HepG2 (cell line): ENCODE measurements at regions not wholly inside any gene's neighbourhood (a gene's known extent, or its start where the extent isn't known, plus 50 kb on each side); places are given as distances from the start of the nearest gene placed in this dataset.

Experiments
- ATAC-seq: fragments of 200-7000 bp; cut with Tn5 transposase; 3 replicates; pipeline ENCODE4 v1.9.1; 2020; ENCODE audit warnings: mild to moderate bottlenecking, moderate library complexity
- BruUV-seq: library from RNA; stranded (reverse); fragments of 400-500 nt; replicated peaks from 2 replicates; lab custom pipeline; 2021; lab: Mats Ljungman, UMichigan
- CTCF ChIA-PET: fragments of 300-600 bp; formaldehyde crosslinking; extraction: SDS; loops from one replicate; lab custom pipeline; 2021; ENCODE audit warnings: low total read pairs, inconsistent platforms, low intra/inter-chr PET ratio; lab: Yijun Ruan, JAX
- POLR2A ChIA-PET: fragments of 350-600 bp; sonication (Branson Sonifier 250); formaldehyde crosslinking; loops from one replicate; lab custom pipeline; 2020; ENCODE audit warnings: antibody characterized with exemption, inconsistent platforms; lab: Yijun Ruan, JAX
- DNase-seq: peaks from one replicate; pipeline ENCODE4 v3.0.0-alpha.2; 2015; ENCODE audit warnings: low spot score
- FAIRE-seq: peaks from 3 replicates; lab custom pipeline; 2011; peaks lifted over from hg19 to GRCh38; lab: Jason Lieb, UNC
- H2AFZ ChIP-seq: one replicate; pipeline ENCODE4 v1.6.1; 2011; ENCODE audit warnings: low read length, inconsistent platforms
- H3K27ac ChIP-seq: fragments of 300-600 bp; 3 replicates; pipeline ENCODE4 v1.8.0; 2011; ENCODE audit warnings: mixed run types, mild to moderate bottlenecking, mixed read lengths, low read length, inconsistent platforms; ENCODE audit not compliant: insufficient read depth; ENCODE audit errors: extremely low read length
- H3K27me3 ChIP-seq, 2 experiments: fragments of 200-600 bp in 1 of 2; 2 replicates in 1 of 2; 3 replicates in 1 of 2; pipeline versions ENCODE4 v1.6.0 to v1.8.0; 2011; ENCODE audit warnings: low read length in 2 of 2, mild to moderate bottlenecking in 2 of 2, moderate library complexity in 2 of 2, inconsistent platforms in 1 of 2; ENCODE audit not compliant: insufficient read depth in 2 of 2, control insufficient read depth in 1 of 2
- H3K36me3 ChIP-seq, 2 experiments: fragments of 200-600 bp in 1 of 2; replicated peaks in 1 of 2; 2 replicates in 1 of 2; 3 replicates in 1 of 2; pipeline versions ENCODE4 v1.5.1 to v1.8.0; 2011; ENCODE audit warnings: low read length in 2 of 2, inconsistent platforms in 1 of 2; ENCODE audit not compliant: insufficient read depth in 2 of 2, control insufficient read depth in 1 of 2
- H3K4me1 ChIP-seq: 2 replicates; pipeline ENCODE4 v1.5.1; 2012; ENCODE audit warnings: low read length, inconsistent platforms; ENCODE audit not compliant: insufficient read depth
- H3K4me2 ChIP-seq: 2 replicates; pipeline ENCODE4 v1.6.0; 2011; ENCODE audit warnings: low read depth, low read length, inconsistent platforms
- H3K4me3 ChIP-seq, 3 experiments: fragments of 200-600 bp in 1 of 3; sonication (generic), shearing (Covaris generic) in 1 of 3; replicated peaks in 1 of 3; 2 replicates each; pipeline ENCODE4 v1.5.1; 2011 to 2016; ENCODE audit warnings: low read length in 3 of 3, inconsistent platforms in 2 of 3, low read depth in 2 of 3, mild to moderate bottlenecking in 2 of 3, control low read depth in 1 of 3, mixed read lengths in 1 of 3; ENCODE audit not compliant: insufficient read depth in 1 of 3
- H3K79me2 ChIP-seq: one replicate; pipeline ENCODE4 v1.6.1; 2011; ENCODE audit warnings: low read length, inconsistent platforms; ENCODE audit not compliant: insufficient read depth
- H3K9ac ChIP-seq: 2 replicates; pipeline ENCODE4 v1.6.0; 2011; ENCODE audit warnings: mild to moderate bottlenecking, low read depth, low read length, inconsistent platforms; ENCODE audit not compliant: insufficient read depth
- H3K9me3 ChIP-seq: 2 replicates; pipeline ENCODE4 v1.5.1; 2012; ENCODE audit warnings: mild to moderate bottlenecking, low read length
- H4K20me1 ChIP-seq: 2 replicates; pipeline ENCODE4 v1.6.0; 2011; ENCODE audit warnings: inconsistent platforms, mild to moderate bottlenecking, low read length, moderate library complexity; ENCODE audit not compliant: insufficient read depth
- ARNT2 ChIP-seq: sonication (generic); formaldehyde crosslinking; IDR thresholded peaks from 2 replicates; pipeline ENCODE4 v1.8.0; 2022; ENCODE audit warnings: mild to moderate bottlenecking, low read depth, missing genetic modification reagents, moderate library complexity
- BRCA1 ChIP-seq: sonication (generic); formaldehyde crosslinking; IDR thresholded peaks from 2 replicates; pipeline ENCODE4 v1.4.0; 2020; ENCODE audit warnings: missing genetic modification reagents
- HNRNPL ChIP-seq: fragments of 200-400 bp; formaldehyde crosslinking; IDR thresholded peaks from 2 replicates; pipeline ENCODE4 v1.6.1; 2017; ENCODE audit warnings: mild to moderate bottlenecking, low read depth, low read length
- HOXD1 ChIP-seq: sonication (generic); formaldehyde crosslinking; IDR thresholded peaks from 2 replicates; pipeline ENCODE4 v1.5.0; 2020; ENCODE audit warnings: missing genetic modification reagents
- PAXIP1 ChIP-seq: sonication (generic); formaldehyde crosslinking; conservative IDR thresholded peaks from 2 replicates; pipeline ENCODE4 v1.4.0; 2020; ENCODE audit warnings: mild to moderate bottlenecking, missing genetic modification reagents, moderate library complexity
- PTBP1 ChIP-seq: fragments of 200-400 bp; formaldehyde crosslinking; IDR thresholded peaks from 2 replicates; pipeline ENCODE4 v1.6.1; 2018; ENCODE audit warnings: low read length, low read depth; ENCODE audit not compliant: poor library complexity, severe bottlenecking
- RAD21 ChIP-seq: fragments of 450-650 bp; formaldehyde crosslinking; IDR thresholded peaks from 2 replicates; pipeline ENCODE4 v1.5.0; 2020; ENCODE audit warnings: mild to moderate bottlenecking
- SCMH1 ChIP-seq: sonication (generic); formaldehyde crosslinking; IDR thresholded peaks from 2 replicates; pipeline ENCODE4 v1.9.0; 2021; ENCODE audit warnings: missing genetic modification reagents, mild to moderate bottlenecking, borderline replicate concordance
- ZNF256 ChIP-seq: sonication (generic); formaldehyde crosslinking; conservative IDR thresholded peaks from 2 replicates; pipeline ENCODE4 v1.4.0; 2020; ENCODE audit warnings: missing genetic modification reagents
- ZNF276 ChIP-seq: sonication (generic); formaldehyde crosslinking; IDR thresholded peaks from 2 replicates; pipeline ENCODE4 v1.4.0; 2020; ENCODE audit warnings: mild to moderate bottlenecking, low read depth, missing genetic modification reagents
- ZNF292 ChIP-seq: sonication (generic); formaldehyde crosslinking; IDR thresholded peaks from 2 replicates; pipeline ENCODE4 v1.8.1; 2022; ENCODE audit warnings: mild to moderate bottlenecking, low read depth, missing genetic modification reagents, borderline replicate concordance
- ZNF556 ChIP-seq: sonication (generic); formaldehyde crosslinking; IDR thresholded peaks from 2 replicates; pipeline ENCODE4 v1.4.0; 2020; ENCODE audit warnings: mild to moderate bottlenecking, missing genetic modification reagents, borderline replicate concordance
- ZNF850 ChIP-seq: sonication (generic); formaldehyde crosslinking; conservative IDR thresholded peaks from 2 replicates; pipeline ENCODE4 v1.9.0; 2021; ENCODE audit warnings: mild to moderate bottlenecking, missing genetic modification reagents
- in situ Hi-C: cut with HindIII; loops from 2 replicates; pipeline ENCODE4 v1.10.0; 2017; ENCODE audit warnings: low pct_unique_long_range_greater_than_20kb; ENCODE audit not compliant: extremely low pct_ligation_motif_present
- intact Hi-C: fragments of 100-400 bp; cut with micrococcal nuclease; formaldehyde crosslinking; loops from one replicate; pipeline ENCODE4 v1.10.0; 2022; ENCODE audit not compliant: unreplicated experiment
- TF ChIP-seq, protein P1 (sequence below), 2 experiments: fragments of 450-650 bp in 1 of 2; sonication (generic) in 1 of 2; formaldehyde crosslinking; IDR thresholded peaks; 2 replicates each; pipeline versions ENCODE4 v1.5.0 to v1.8.0; 2020 to 2022; ENCODE audit warnings: mild to moderate bottlenecking in 1 of 2, missing genetic modification reagents in 1 of 2

DNA sequence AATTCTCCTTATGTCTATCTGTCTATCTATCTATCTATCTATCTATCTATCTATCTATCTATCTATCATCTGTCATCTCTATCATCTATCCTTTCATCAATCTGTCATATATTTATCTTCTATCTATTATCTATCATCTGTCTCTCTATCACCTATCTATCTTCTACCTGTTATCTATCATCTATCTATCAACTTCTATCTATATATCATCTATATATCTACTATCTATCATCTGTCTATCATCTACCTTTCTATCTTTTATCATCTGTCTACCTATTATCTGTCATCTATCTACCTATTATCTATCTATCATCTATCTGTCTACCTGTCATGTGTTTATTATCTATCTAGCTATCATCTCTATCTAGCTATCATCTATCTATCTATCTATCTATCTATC lies 124.7 kb upstream of the C1orf174 start:
- no peak overlapping the region for H3K4me3 ChIP-seq
- no TSS peak for BruUV-seq
- no peaks in the 10 kb centered on the region for H4K20me1 ChIP-seq
- H3K9ac ChIP-seq, result no peak overlapping the region
- no peak overlapping the region for H2AFZ ChIP-seq
- no peak overlapping the region for H3K4me2 ChIP-seq
- no peak for FAIRE-seq
- no peaks in the 10 kb centered on the region for H3K4me1 ChIP-seq
- no peaks in the 10 kb centered on the region for H3K9me3 ChIP-seq
- H3K36me3 ChIP-seq, result no peaks in the 10 kb centered on the region
- in situ Hi-C loops (no loop called here), intact Hi-C loops (no loop called here)
- H3K27me3 ChIP-seq, result peaks cover 2 to 38% of the 10 kb centered on the region in 2 experiments; a peak in 4 of 5 replicates
- CTCF ChIA-PET, result no interaction called here
- no peak overlapping the region for H3K27ac ChIP-seq
- POLR2A ChIA-PET, result no interaction called here
- no peaks in the 10 kb centered on the region for H3K79me2 ChIP-seq
- DNase-seq, result no peak
- TF ChIP-seq RAD21 (CRISPR knock-in tag), result no peak
- TF ChIP-seq, protein P1, sequence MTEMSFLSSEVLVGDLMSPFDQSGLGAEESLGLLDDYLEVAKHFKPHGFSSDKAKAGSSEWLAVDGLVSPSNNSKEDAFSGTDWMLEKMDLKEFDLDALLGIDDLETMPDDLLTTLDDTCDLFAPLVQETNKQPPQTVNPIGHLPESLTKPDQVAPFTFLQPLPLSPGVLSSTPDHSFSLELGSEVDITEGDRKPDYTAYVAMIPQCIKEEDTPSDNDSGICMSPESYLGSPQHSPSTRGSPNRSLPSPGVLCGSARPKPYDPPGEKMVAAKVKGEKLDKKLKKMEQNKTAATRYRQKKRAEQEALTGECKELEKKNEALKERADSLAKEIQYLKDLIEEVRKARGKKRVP (CRISPR knock-in tag; IDR thresholded peaks at IDR 0.05), result no peak
- TF ChIP-seq PTBP1, result no peak
- no peak for TF ChIP-seq ZNF276
- TF ChIP-seq BRCA1, result no peak
- TF ChIP-seq SCMH1 (CRISPR knock-in tag), result no peak
- TF ChIP-seq ZNF292 (CRISPR knock-in tag), result no peak
- TF ChIP-seq PAXIP1 (CRISPR knock-in tag), result no peak
- no peak for TF ChIP-seq HOXD1
- TF ChIP-seq ZNF256 (CRISPR knock-in tag), result no peak
- TF ChIP-seq ZNF556, result no peak
- TF ChIP-seq ARNT2, result no peak
- TF ChIP-seq HNRNPL, result no peak
- no peak for TF ChIP-seq ZNF850 (CRISPR knock-in tag)
- no peak for ATAC-seq
